DOHH2 (cell line): ENCODE measurements at regions not wholly inside any gene's neighbourhood (a gene's known extent, or its start where the extent isn't known, plus 50 kb on each side); places are given as distances from the start of the nearest gene placed in this dataset.
"Not testable (repeated sequence)": the region's sequence is repeated elsewhere in the genome, so short reads cannot be mapped to it uniquely, and the experiment has no call there.

Experiments
- H3F3A ChIP-seq: fragments of 200-600 bp; sonication (generic), shearing (Covaris generic); 2 replicates; pipeline ENCODE4 v1.6.0; 2016; ENCODE audit warnings: antibody characterized with exemption, mild to moderate bottlenecking; ENCODE audit not compliant: control insufficient read depth, insufficient read depth
- H3K27ac ChIP-seq: fragments of 200-600 bp; sonication (generic); 2 replicates; pipeline ENCODE4 v1.5.1; 2014; ENCODE audit warnings: low read depth, mild to moderate bottlenecking, low read length, moderate library complexity
- H3K27me3 ChIP-seq: fragments of 200-600 bp; sonication (generic); 2 replicates; pipeline ENCODE4 v1.6.1; 2014; ENCODE audit warnings: mild to moderate bottlenecking, low read length, mixed read lengths; ENCODE audit not compliant: control insufficient read depth
- H3K36me3 ChIP-seq: fragments of 200-600 bp; sonication (generic); 2 replicates; pipeline ENCODE4 v1.6.1; 2014; ENCODE audit warnings: mild to moderate bottlenecking, low read length, moderate library complexity, mixed read lengths; ENCODE audit not compliant: control insufficient read depth
- H3K4me1 ChIP-seq: fragments of 200-600 bp; sonication (generic); 2 replicates; pipeline ENCODE4 v1.6.1; 2014; ENCODE audit warnings: mild to moderate bottlenecking, low read length, mixed read lengths; ENCODE audit not compliant: control insufficient read depth
- H3K4me2 ChIP-seq: fragments of 200-600 bp; sonication (generic); 2 replicates; pipeline ENCODE4 v1.6.0; 2014; ENCODE audit warnings: mild to moderate bottlenecking, low read length, moderate library complexity
- H3K4me3 ChIP-seq: fragments of 200-600 bp; sonication (generic); 2 replicates; pipeline ENCODE4 v1.5.1; 2014; ENCODE audit warnings: mild to moderate bottlenecking, low read length, mixed read lengths
- H3K79me2 ChIP-seq: fragments of 200-600 bp; sonication (generic); 2 replicates; pipeline ENCODE4 v1.6.1; 2014; ENCODE audit warnings: mild to moderate bottlenecking, low read length, mixed read lengths; ENCODE audit not compliant: control insufficient read depth
- H3K9me2 ChIP-seq: fragments of 200-600 bp; sonication (generic); replicated peaks from 2 replicates; pipeline ENCODE4 v1.6.1; 2014; ENCODE audit warnings: mild to moderate bottlenecking, low read length, mixed read lengths; ENCODE audit not compliant: control insufficient read depth
- H3K9me3 ChIP-seq: fragments of 200-600 bp; sonication (generic); 2 replicates; pipeline ENCODE4 v1.6.1; 2014; ENCODE audit warnings: antibody characterized with exemption, low read length, mixed read lengths; ENCODE audit not compliant: control insufficient read depth, insufficient read depth
- H4K20me1 ChIP-seq: fragments of 200-600 bp; sonication (generic); 2 replicates; pipeline ENCODE4 v1.6.0; 2014; ENCODE audit warnings: low read depth, mild to moderate bottlenecking, antibody characterized with exemption, low read length, moderate library complexity; ENCODE audit not compliant: control insufficient read depth, insufficient read depth
- EZH2phosphoT487 ChIP-seq: fragments of 200-600 bp; sonication (generic); IDR thresholded peaks from 2 replicates; pipeline ENCODE4 v1.6.1; 2017; ENCODE audit warnings: borderline replicate concordance, mild to moderate bottlenecking, antibody characterized with exemption, low read length, moderate library complexity, mixed read lengths
- TF ChIP-seq, protein P1 (sequence below): fragments of 200-600 bp; sonication (generic); IDR thresholded peaks from one replicate; pipeline ENCODE4 v1.5.1; 2014; ENCODE audit warnings: antibody characterized with exemption, mild to moderate bottlenecking, low read depth, low read length; ENCODE audit not compliant: poor library complexity, severe bottlenecking

DNA sequence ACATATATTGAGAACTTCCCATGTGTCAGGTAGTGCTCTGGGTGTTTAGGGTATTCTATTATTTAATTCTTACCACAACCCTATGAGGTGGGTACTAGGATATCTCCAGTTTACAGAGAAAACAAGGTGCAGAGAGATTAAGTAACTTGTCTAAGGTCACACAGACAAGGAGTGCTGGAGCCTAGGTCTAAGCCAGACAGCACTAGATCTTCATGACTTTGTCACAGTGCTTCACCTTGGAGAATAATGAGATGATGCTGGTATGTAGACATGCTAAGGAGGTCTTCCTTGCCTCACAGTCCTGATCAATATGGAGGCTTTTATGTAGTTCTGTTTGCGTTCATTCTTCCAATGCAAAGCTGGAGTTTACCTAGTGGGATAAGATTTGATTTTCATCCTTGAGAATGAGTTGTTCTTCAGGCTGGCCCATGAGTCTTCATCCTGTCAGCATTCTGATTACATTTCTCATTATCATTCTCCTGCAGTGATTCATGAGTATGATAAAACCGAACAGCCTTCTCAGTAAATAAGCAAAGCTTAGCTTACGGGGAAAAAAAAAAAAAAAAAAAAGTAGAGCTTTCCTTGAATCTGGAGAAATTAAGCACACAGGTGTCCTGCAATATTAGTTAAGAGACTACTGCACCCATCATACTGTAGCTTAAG is 176.3 kb downstream of the C9orf152 start:
- TF ChIP-seq, protein P1, sequence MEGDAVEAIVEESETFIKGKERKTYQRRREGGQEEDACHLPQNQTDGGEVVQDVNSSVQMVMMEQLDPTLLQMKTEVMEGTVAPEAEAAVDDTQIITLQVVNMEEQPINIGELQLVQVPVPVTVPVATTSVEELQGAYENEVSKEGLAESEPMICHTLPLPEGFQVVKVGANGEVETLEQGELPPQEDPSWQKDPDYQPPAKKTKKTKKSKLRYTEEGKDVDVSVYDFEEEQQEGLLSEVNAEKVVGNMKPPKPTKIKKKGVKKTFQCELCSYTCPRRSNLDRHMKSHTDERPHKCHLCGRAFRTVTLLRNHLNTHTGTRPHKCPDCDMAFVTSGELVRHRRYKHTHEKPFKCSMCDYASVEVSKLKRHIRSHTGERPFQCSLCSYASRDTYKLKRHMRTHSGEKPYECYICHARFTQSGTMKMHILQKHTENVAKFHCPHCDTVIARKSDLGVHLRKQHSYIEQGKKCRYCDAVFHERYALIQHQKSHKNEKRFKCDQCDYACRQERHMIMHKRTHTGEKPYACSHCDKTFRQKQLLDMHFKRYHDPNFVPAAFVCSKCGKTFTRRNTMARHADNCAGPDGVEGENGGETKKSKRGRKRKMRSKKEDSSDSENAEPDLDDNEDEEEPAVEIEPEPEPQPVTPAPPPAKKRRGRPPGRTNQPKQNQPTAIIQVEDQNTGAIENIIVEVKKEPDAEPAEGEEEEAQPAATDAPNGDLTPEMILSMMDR = no peak
- no peak for TF ChIP-seq EZH2phosphoT487
- no peak overlapping the region for H3K27ac ChIP-seq
- no peaks in the 10 kb centered on the region for H4K20me1 ChIP-seq

DNA sequence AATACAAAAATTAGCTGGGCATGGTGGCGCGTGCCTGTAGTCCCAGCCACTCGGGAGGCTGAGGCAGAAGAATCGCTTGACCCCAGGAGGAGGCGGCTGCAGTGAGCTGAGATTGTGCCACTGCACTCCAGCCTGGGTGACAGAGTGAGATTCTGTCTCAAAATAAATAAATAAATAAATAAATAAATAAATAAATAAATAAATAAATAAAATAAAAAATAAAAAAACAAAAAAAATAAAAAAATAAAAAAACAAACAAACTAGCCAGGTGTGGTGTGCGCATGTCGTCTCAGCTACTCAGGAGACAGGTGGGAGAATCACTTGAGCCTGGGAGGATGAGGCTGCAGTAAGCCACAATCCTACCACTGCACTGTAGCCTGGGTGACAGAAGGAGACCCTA is 175.4 kb downstream of the C9orf152 start:
- not testable (repeated sequence) for H4K20me1 ChIP-seq, H3K9me3 ChIP-seq, H3K79me2 ChIP-seq, H3K9me2 ChIP-seq, H3K4me2 ChIP-seq, H3K27me3 ChIP-seq, H3K27ac ChIP-seq, H3F3A ChIP-seq, H3K4me3 ChIP-seq, H3K36me3 ChIP-seq
- H3K4me1 ChIP-seq = peaks cover 21% of the 10 kb centered on the region

More for the DNA sequence above, 176.3 kb downstream of the C9orf152 start:
- Histone ChIP-seq H3K36me3 (no peaks in the 10 kb centered on the region), H3K27me3 (no peaks in the 10 kb centered on the region), H3K4me2 (no peak overlapping the region), H3F3A (no peaks in the 10 kb centered on the region), H3K4me1 (peaks cover 21% of the 10 kb centered on the region), H3K79me2 (no peaks in the 10 kb centered on the region), H3K9me3 (no peaks in the 10 kb centered on the region), H3K9me2 (no peaks in the 10 kb centered on the region), H3K4me3 (no peak overlapping the region)

DNA sequence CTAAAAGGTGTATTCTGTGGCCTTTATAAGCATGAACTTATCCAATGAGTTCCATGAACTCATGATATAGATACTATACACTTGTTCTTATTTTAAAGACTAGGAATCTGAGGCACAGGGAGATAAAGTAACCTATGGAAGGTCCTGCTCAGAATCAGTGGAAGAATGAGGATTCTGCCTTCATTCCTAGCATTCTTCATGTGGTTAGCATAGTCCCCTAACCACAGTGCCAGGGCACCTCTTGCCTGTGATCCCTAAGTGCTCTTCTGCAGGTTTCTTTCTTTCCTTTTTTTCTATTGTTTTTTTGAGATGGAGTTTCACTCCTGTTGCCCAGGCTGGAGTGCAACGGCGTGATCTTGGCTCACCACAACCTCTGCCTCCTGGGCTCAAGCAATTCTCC is 174.1 kb downstream of the C9orf152 start:
- no peaks in the 10 kb centered on the region for H3F3A ChIP-seq
- H4K20me1 ChIP-seq = no peaks in the 10 kb centered on the region
- H3K27ac ChIP-seq = no peak overlapping the region
- no peak overlapping the region for H3K4me3 ChIP-seq
- H3K9me3 ChIP-seq = no peaks in the 10 kb centered on the region
- H3K79me2 ChIP-seq = no peaks in the 10 kb centered on the region
- no peak for TF ChIP-seq EZH2phosphoT487
- TF ChIP-seq, protein P1 = no peak
- peaks cover 20% of the 10 kb centered on the region for H3K4me1 ChIP-seq
- no peaks in the 10 kb centered on the region for H3K9me2 ChIP-seq
- H3K27me3 ChIP-seq = no peaks in the 10 kb centered on the region
- H3K36me3 ChIP-seq = no peaks in the 10 kb centered on the region
- H3K4me2 ChIP-seq = no peak overlapping the region

DNA sequence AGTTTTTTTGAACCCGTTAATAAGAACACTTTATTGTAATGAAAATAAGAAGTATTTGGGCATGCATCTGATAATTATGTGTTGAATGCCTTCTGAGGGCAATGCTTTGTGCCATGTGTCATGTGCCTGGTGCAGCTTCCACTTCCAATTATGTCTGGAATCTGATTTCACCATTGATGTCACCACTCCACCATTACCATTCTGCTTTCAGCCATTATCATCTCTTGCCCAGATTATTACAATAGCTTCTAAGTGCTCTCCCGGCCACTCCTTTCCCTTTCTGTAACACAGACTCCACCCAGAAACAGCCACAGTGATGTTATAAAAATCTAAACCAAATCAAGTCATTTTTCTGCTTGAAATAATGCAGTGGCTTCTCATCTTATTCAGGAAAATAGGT is 171.7 kb downstream of the C9orf152 start:
- Histone ChIP-seq H3K27ac (no peak overlapping the region), H3K4me3 (no peak overlapping the region), H4K20me1 (no peaks in the 10 kb centered on the region), H3K4me1 (no peaks in the 10 kb centered on the region), H3K79me2 (no peaks in the 10 kb centered on the region), H3K9me3 (no peaks in the 10 kb centered on the region), H3K27me3 (no peaks in the 10 kb centered on the region), H3K4me2 (no peak overlapping the region), H3K9me2 (no peaks in the 10 kb centered on the region), H3F3A (no peaks in the 10 kb centered on the region), H3K36me3 (no peaks in the 10 kb centered on the region)
- TF ChIP-seq, protein P1 = no peak
- no peak for TF ChIP-seq EZH2phosphoT487
